Stomach (tissue), 8 donors: ENCODE measurements at regions not wholly inside any gene's neighbourhood (a gene's known extent, or its start where the extent isn't known, plus 50 kb on each side); places are given as distances from the start of the nearest gene placed in this dataset.
"Not testable (repeated sequence)": the region's sequence is repeated elsewhere in the genome, so short reads cannot be mapped to it uniquely, and the experiment has no call there.

ENCODE experiments used
- DNase-seq, 2 donors: peaks; one replicate each; pipeline versions ENCODE4 v3.0.0 to v3.0.0-alpha.2; 2013 to 2019
- H3K27ac ChIP-seq, 5 donors: fragments of 200-600 bp in 4 of 5; sonication (generic) in 4 of 5; one replicate each; pipeline ENCODE4 v1.5.1; 2013 to 2019; ENCODE audit warnings: mild to moderate bottlenecking in 1 of 5, moderate library complexity in 1 of 5
- H3K27me3 ChIP-seq, 3 donors: fragments of 200-600 bp; sonication (generic); one replicate each; pipeline ENCODE4 v1.5.1; 2017 to 2019; ENCODE audit warnings: mixed run types in 1 of 3
- H3K36me3 ChIP-seq, 4 donors: fragments of 200-600 bp; sonication (generic); 1 replicate in 3 of 4; 2 replicates in 1 of 4; pipeline ENCODE4 v1.5.1; 2016 to 2019
- H3K4me1 ChIP-seq, 4 donors: fragments of 200-600 bp; sonication (generic); one replicate each; pipeline ENCODE4 v1.5.1; 2016 to 2019
- H3K4me3 ChIP-seq, 4 donors: fragments of 200-600 bp; sonication (generic) in 3 of 4; one replicate each; pipeline ENCODE4 v1.5.1; 2016 to 2019; ENCODE audit warnings: mild to moderate bottlenecking in 1 of 4
- H3K9me3 ChIP-seq, 4 donors: fragments of 200-600 bp; sonication (generic); one replicate each; pipeline ENCODE4 v1.5.1; 2016 to 2019
- EP300 ChIP-seq: sonication (generic); formaldehyde crosslinking; IDR thresholded peaks from one replicate; pipeline ENCODE4 v1.6.1; 2017; ENCODE audit warnings: antibody characterized with exemption
- POLR2A ChIP-seq, 4 donors: fragments of 450-650 bp; IDR thresholded peaks; one replicate each; pipeline ENCODE4 v1.6.1; 2016; ENCODE audit warnings: antibody characterized with exemption in 4 of 4, control low read depth in 2 of 4, mild to moderate bottlenecking in 1 of 4, moderate library complexity in 1 of 4
- POLR2AphosphoS5 ChIP-seq, 3 donors: sonication (generic); formaldehyde crosslinking; IDR thresholded peaks; one replicate each; pipeline ENCODE4 v1.6.1; 2016; ENCODE audit warnings: antibody characterized with exemption in 3 of 3
- WGBS, 5 donors: extraction: QIAGEN DNeasy Blood & Tissue Kit in 3 of 5; methylation state at CpG; one replicate each; pipeline versions ENCODE4 v1.1.5 to v1.1.7; 2013 to 2018; 5-methylcytosine and 5-hydroxymethylcytosine counted together
- intact Hi-C: fragments of 100-400 bp; cut with DNase I; formaldehyde crosslinking; loops from one replicate; pipeline ENCODE4 v1.15.1; 2023; ENCODE audit warnings: low total_unique reads
- TF ChIP-seq, protein P1 (sequence below), 7 experiments: fragments of 450-650 bp in 4 of 7; fragments of 200-600 bp in 3 of 7; sonication (generic) in 3 of 7; IDR thresholded peaks; one replicate each; pipeline ENCODE4 v1.5.1; 2016 to 2019; ENCODE audit warnings: antibody characterized with exemption in 7 of 7, control low read depth in 2 of 7, mild to moderate bottlenecking in 1 of 7
- donor health status: healthy with polysubstance abuse.
- donor health status: Bipolar disorder and iron deficiency.
- donor health status: healthy.

DNA sequence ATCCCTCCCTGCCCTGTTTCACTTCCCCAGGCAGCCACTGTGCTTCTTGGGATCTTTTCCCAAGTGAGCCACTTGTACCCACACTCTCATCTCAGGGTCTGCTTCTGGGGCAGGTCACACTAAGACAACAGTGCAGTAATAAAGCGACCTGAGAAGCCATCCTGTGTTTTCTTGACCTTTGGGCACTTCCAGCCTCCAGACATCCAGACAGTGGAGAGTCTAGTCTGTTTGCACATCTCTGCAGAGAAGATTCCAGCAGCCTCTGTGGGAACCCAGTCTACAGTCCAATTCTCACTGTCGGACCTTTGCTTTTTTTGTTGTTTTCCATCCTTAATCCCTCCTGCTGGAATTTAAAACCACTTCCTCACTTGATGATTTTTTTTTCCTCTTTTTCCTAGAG lies 50.3 kb upstream of the ATP6AP2 start:
- H3K27me3 ChIP-seq, result peaks cover 0 to 13% (median 0%) of the 10 kb centered on the region in 3 donors
- H3K36me3 ChIP-seq, result no peaks in the 10 kb centered on the region
- H3K4me1 ChIP-seq, result no peaks in the 10 kb centered on the region
- no peak overlapping the region for H3K4me3 ChIP-seq
- DNase-seq, result no peak
- TF ChIP-seq POLR2AphosphoS5 (IDR thresholded peaks at IDR 0.05) (no peak), EP300 (no peak), POLR2A (IDR thresholded peaks at IDR 0.05) (no peak)
- TF ChIP-seq, protein P1, sequence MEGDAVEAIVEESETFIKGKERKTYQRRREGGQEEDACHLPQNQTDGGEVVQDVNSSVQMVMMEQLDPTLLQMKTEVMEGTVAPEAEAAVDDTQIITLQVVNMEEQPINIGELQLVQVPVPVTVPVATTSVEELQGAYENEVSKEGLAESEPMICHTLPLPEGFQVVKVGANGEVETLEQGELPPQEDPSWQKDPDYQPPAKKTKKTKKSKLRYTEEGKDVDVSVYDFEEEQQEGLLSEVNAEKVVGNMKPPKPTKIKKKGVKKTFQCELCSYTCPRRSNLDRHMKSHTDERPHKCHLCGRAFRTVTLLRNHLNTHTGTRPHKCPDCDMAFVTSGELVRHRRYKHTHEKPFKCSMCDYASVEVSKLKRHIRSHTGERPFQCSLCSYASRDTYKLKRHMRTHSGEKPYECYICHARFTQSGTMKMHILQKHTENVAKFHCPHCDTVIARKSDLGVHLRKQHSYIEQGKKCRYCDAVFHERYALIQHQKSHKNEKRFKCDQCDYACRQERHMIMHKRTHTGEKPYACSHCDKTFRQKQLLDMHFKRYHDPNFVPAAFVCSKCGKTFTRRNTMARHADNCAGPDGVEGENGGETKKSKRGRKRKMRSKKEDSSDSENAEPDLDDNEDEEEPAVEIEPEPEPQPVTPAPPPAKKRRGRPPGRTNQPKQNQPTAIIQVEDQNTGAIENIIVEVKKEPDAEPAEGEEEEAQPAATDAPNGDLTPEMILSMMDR (IDR thresholded peaks at IDR 0.05), result no peak
- intact Hi-C loops, result no loop called here
- H3K27ac ChIP-seq, result no peak overlapping the region
- WGBS, 5 donors, result 60 to 71% (median 66%) methylated on average over 2 of the region's 2 CpGs
- no peaks in the 10 kb centered on the region for H3K9me3 ChIP-seq

DNA sequence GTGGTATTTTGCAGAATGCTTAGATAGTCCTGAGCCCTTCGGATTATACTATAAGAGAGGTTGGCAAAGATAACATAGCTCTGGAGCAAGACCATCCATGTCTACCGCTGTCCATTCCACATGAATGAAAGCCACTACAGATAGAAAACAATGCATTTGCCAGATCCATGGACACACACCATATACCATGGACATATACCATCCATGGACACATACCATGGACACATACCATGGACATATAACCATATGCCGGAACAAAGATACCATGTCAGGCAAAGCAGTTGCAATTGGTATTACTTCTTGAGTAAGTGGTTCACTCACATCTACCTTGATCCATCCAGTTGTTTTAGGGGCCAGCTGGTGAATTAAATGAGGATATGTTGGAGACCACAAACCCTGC lies 53.2 kb upstream of the ATP6AP2 start:
- no peak for DNase-seq
- no peak overlapping the region for H3K27ac ChIP-seq
- no peaks in the 10 kb centered on the region for H3K9me3 ChIP-seq
- H3K27me3 ChIP-seq, result peaks cover 0 to 13% (median 0%) of the 10 kb centered on the region in 3 donors
- no peaks in the 10 kb centered on the region for H3K36me3 ChIP-seq
- WGBS, 5 donors, result 88 to 98% (median 91%) methylated on average over 3 of the region's 3 CpGs
- intact Hi-C loops, result no loop called here
- H3K4me3 ChIP-seq, result no peak overlapping the region
- H3K4me1 ChIP-seq, result no peaks in the 10 kb centered on the region
- TF ChIP-seq POLR2AphosphoS5 (IDR thresholded peaks at IDR 0.05), result no peak

DNA sequence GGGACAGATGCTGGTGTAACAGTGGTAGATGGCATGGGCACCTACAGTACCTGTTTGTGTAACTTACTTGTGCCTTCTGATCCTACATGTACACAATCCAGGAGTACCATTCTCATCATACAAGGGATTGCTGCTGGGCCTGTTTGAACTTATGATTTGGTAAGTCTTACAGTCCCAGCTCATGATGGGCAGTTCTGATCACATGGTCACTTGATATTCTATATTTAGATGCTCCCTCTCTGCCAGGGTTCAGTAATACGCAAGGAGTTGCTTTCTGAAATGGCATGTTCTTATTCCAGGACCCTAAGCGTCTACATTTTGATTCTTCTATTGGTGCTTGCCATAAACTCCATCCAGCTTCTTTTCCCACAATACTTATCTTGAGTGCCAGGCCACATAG lies 54.4 kb upstream of the ATP6AP2 start:
- no peaks in the 10 kb centered on the region for H3K9me3 ChIP-seq
- peaks cover 0 to 11% (median 0%) of the 10 kb centered on the region in 3 donors for H3K27me3 ChIP-seq
- intact Hi-C loops, result no loop called here
- TF ChIP-seq, protein P1 (IDR thresholded peaks at IDR 0.05), result no peak
- TF ChIP-seq POLR2AphosphoS5 (IDR thresholded peaks at IDR 0.05), result no peak
- TF ChIP-seq POLR2A (IDR thresholded peaks at IDR 0.05), result no peak
- TF ChIP-seq EP300, result no peak
- WGBS, 5 donors, result 77 to 97% (median 90%) methylated on average over 2 of the region's 2 CpGs; no CpG with 5 or more reads in 1 of the 5 donors
- no peak overlapping the region for H3K4me3 ChIP-seq
- no peak overlapping the region for H3K27ac ChIP-seq
- DNase-seq, result no peak
- H3K4me1 ChIP-seq, result no peaks in the 10 kb centered on the region
- no peaks in the 10 kb centered on the region for H3K36me3 ChIP-seq

DNA sequence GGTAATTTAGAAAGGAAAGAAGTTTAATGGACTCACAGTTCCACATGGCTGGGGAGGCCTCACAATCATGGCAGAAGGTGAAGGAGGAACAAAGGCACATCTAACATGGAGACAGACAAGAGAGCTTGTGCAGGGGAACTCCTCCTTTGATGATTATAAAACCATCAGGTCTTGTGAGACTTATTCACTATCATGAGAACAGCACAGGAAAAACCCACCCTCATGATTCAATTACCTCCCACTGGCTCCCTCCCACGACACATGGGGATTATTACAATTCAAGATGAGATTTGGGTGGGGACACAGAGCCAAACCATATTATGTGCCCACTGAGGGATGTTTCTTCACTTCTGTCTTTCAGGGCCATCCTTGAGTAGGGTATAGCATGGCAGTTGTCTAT lies 54.9 kb upstream of the ATP6AP2 start:
- WGBS, 5 donors, result 57 to 100% (median 86%) methylated on average over 1 of the region's 1 CpG
- H3K27me3 ChIP-seq, H3K36me3 ChIP-seq, H3K27ac ChIP-seq, H3K4me1 ChIP-seq, intact Hi-C loops, H3K9me3 ChIP-seq, H3K4me3 ChIP-seq, DNase-seq: not testable (repeated sequence)

DNA sequence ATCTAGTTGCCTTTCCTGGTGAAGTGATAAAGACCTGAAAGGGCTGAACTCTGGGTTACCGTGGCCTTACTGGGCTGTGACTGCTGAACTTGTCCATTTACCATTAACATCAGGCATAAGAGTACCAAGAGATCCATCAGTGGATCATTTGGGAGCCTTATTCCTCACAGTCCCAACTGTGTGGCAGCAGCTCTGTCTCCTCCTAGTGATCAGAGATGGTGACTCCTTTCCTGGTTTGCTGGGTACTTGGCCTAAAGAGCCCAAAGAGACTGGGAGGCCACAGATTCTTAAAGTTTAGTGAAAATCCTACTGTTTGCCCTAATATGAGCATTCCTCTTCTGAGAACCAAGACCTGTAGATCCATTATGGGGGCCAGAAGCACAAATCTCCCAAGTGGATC lies 56.3 kb upstream of the ATP6AP2 start:
- H3K27ac ChIP-seq, result no peak overlapping the region
- DNase-seq, result no peak
- no peaks in the 10 kb centered on the region for H3K4me1 ChIP-seq
- H3K9me3 ChIP-seq, result no peaks in the 10 kb centered on the region
- H3K27me3 ChIP-seq, result peaks cover 0 to 5% (median 0%) of the 10 kb centered on the region in 3 donors
- H3K4me3 ChIP-seq, result no peak overlapping the region
- H3K36me3 ChIP-seq, result no peaks in the 10 kb centered on the region
- TF ChIP-seq EP300, result no peak
- no peak for TF ChIP-seq POLR2A (IDR thresholded peaks at IDR 0.05)
- no peak for TF ChIP-seq POLR2AphosphoS5 (IDR thresholded peaks at IDR 0.05)
- TF ChIP-seq, protein P1 (IDR thresholded peaks at IDR 0.05), result no peak
- WGBS, 5 donors, result 39 to 91% (median 65%) methylated on average over 1 of the region's 1 CpG
- intact Hi-C loops, result no loop called here
